ENCODE measurements at regions not wholly inside any gene's neighbourhood (a gene's known extent, or its start where the extent isn't known, plus 50 kb on each side); places are given as distances from the start of the nearest gene placed in this dataset.
"Not testable (repeated sequence)": the region's sequence is repeated elsewhere in the genome, so short reads cannot be mapped to it uniquely, and the experiment has no call there.

- dilution Hi-C loops (cut with MboI; ENCODE audit: extremely low pct_ligation_motif_present, low sequenced_read_pairs); H4K20me1 ChIP-seq (replicated peaks; ENCODE audit: control insufficient read depth, extremely low read depth, insufficient read depth, low read length); H3K4me3 ChIP-seq (replicated peaks in 1 of 3; ENCODE audit: insufficient read depth in 1 of 3, low read depth in 1 of 3, low read length in 3 of 3); H3K4me1 ChIP-seq (ENCODE audit: control insufficient read depth, extremely low read depth, insufficient read depth, low read length); H3K27me3 ChIP-seq (ENCODE audit: control insufficient read depth in 2 of 2, insufficient read depth in 2 of 2, low read length in 2 of 2); H2AFZ ChIP-seq (ENCODE audit: low read depth, low read length); H3K4me2 ChIP-seq (ENCODE audit: insufficient read depth, low read length); H3K79me2 ChIP-seq (ENCODE audit: control insufficient read depth, insufficient read depth, low read length); H3K27ac ChIP-seq (ENCODE audit: insufficient read depth, low read depth, low read length); POLR2A ChIA-PET; intact Hi-C loops (cut with micrococcal nuclease); CTCF ChIA-PET; H3K9ac ChIP-seq (replicated peaks; ENCODE audit: extremely low read depth, insufficient read depth, low read length); BruUV-seq (replicated peaks); H3K9me1 ChIP-seq (replicated peaks; ENCODE audit: control insufficient read depth, extremely low read depth, insufficient read depth, low read length); H3K9me3 ChIP-seq (replicated peaks; ENCODE audit: control insufficient read depth, insufficient read depth, low read length); FAIRE-seq; H3K36me3 ChIP-seq (ENCODE audit: control insufficient read depth in 2 of 2, extremely low read depth in 1 of 2, insufficient read depth in 2 of 2, low read length in 2 of 2): not testable (repeated sequence)
- peak; percentile 60 for DNase-seq (ENCODE audit: low read depth, low spot score)
Measured at GRCh38 chr16:46390660-46391462, 230.3 kb downstream of the SHCBP1 start.

DNA sequence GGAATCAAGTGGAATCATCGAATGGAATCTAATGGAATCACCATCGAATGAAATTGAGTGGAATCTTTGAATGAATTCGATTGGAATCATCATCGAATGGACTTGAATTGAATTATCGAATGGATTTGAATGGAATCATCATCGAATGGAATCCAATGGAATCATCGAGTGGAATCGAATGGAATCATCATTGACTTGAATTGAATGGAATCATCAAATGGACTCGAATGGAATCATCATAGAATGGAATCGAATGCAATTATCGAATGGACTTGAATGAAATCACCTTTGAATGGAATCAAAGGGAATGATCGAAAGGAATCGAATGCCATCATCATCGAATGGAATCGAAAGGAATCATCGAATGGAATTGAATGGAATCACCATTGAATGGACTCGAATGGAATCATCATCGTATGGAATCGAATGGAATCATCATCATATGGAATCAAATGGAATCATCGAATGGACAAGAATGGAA lies 231.6 kb downstream of the SHCBP1 start:
- H3K9me1 ChIP-seq (replicated peaks; ENCODE audit: control insufficient read depth, extremely low read depth, insufficient read depth, low read length); intact Hi-C loops (cut with micrococcal nuclease); FAIRE-seq; H2AFZ ChIP-seq (ENCODE audit: low read depth, low read length); CTCF ChIA-PET; BruUV-seq (replicated peaks); H3K4me3 ChIP-seq (replicated peaks in 1 of 3; ENCODE audit: insufficient read depth in 1 of 3, low read depth in 1 of 3, low read length in 3 of 3); H3K4me2 ChIP-seq (ENCODE audit: insufficient read depth, low read length); dilution Hi-C loops (cut with MboI; ENCODE audit: extremely low pct_ligation_motif_present, low sequenced_read_pairs); POLR2A ChIA-PET; H3K9me3 ChIP-seq (replicated peaks; ENCODE audit: control insufficient read depth, insufficient read depth, low read length); H3K36me3 ChIP-seq (ENCODE audit: control insufficient read depth in 2 of 2, extremely low read depth in 1 of 2, insufficient read depth in 2 of 2, low read length in 2 of 2); H3K4me1 ChIP-seq (ENCODE audit: control insufficient read depth, extremely low read depth, insufficient read depth, low read length); H3K79me2 ChIP-seq (ENCODE audit: control insufficient read depth, insufficient read depth, low read length); H4K20me1 ChIP-seq (replicated peaks; ENCODE audit: control insufficient read depth, extremely low read depth, insufficient read depth, low read length); H3K9ac ChIP-seq (replicated peaks; ENCODE audit: extremely low read depth, insufficient read depth, low read length); H3K27ac ChIP-seq (ENCODE audit: insufficient read depth, low read depth, low read length); H3K27me3 ChIP-seq (ENCODE audit: control insufficient read depth in 2 of 2, insufficient read depth in 2 of 2, low read length in 2 of 2): not testable (repeated sequence)
- peak; percentile 100 for DNase-seq (ENCODE audit: low read depth, low spot score)

DNA sequence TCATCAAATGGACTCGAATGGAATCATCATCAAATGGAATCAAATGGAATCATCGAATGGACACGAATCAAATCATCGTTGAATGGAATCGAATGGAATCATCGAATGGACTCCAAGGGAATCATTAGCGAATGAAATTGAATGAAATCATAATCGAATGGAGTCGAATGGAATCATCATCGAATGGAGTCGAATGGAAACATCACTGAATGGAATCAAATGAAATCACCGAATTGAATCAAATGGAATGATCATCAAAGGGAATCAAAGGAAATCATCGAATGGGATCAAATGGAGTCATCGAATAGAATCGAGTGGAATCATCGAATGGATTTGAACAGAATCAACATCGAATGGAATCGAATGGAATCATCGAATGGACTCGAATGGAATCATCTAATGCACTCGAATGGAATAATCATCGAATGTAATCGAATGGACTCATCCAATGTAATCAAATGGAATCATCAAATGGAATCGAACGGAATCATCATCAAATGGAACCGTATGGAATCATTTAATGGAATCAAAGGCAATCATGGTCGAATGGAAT lies 232.2 kb downstream of the SHCBP1 start:
- H3K27me3 ChIP-seq (ENCODE audit: control insufficient read depth in 2 of 2, insufficient read depth in 2 of 2, low read length in 2 of 2); H4K20me1 ChIP-seq (replicated peaks; ENCODE audit: control insufficient read depth, extremely low read depth, insufficient read depth, low read length); H3K4me3 ChIP-seq (replicated peaks in 1 of 3; ENCODE audit: insufficient read depth in 1 of 3, low read depth in 1 of 3, low read length in 3 of 3); H3K4me2 ChIP-seq (ENCODE audit: insufficient read depth, low read length); H3K9ac ChIP-seq (replicated peaks; ENCODE audit: extremely low read depth, insufficient read depth, low read length); BruUV-seq (replicated peaks); H3K9me3 ChIP-seq (replicated peaks; ENCODE audit: control insufficient read depth, insufficient read depth, low read length); H3K9me1 ChIP-seq (replicated peaks; ENCODE audit: control insufficient read depth, extremely low read depth, insufficient read depth, low read length); FAIRE-seq; H3K36me3 ChIP-seq (ENCODE audit: control insufficient read depth in 2 of 2, extremely low read depth in 1 of 2, insufficient read depth in 2 of 2, low read length in 2 of 2); H3K27ac ChIP-seq (ENCODE audit: insufficient read depth, low read depth, low read length); DNase-seq (ENCODE audit: low read depth, low spot score); H3K79me2 ChIP-seq (ENCODE audit: control insufficient read depth, insufficient read depth, low read length); H3K4me1 ChIP-seq (ENCODE audit: control insufficient read depth, extremely low read depth, insufficient read depth, low read length); dilution Hi-C loops (cut with MboI; ENCODE audit: extremely low pct_ligation_motif_present, low sequenced_read_pairs); POLR2A ChIA-PET; intact Hi-C loops (cut with micrococcal nuclease); CTCF ChIA-PET; H2AFZ ChIP-seq (ENCODE audit: low read depth, low read length): not testable (repeated sequence)

DNA sequence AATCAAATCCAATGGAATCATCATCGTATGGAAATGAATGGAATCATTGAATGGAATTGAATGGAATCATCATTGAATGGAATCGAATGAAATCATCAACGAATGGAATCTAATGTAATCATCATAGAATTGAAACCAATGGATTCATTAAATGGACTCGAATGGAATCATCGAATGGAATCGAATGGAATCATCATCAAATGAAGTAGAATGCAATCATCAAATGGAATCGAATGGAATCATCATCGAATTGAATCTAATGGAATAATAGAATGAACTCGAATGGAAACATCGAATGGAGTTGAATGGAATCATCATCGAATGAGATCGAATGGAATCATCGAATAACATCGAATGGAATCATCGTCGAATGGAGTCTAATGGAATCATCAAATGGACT lies 232.8 kb downstream of the SHCBP1 start:
- H2AFZ ChIP-seq (ENCODE audit: low read depth, low read length); POLR2A ChIA-PET; FAIRE-seq: not testable (repeated sequence)

More for the DNA sequence above, 232.8 kb downstream of the SHCBP1 start:
- H3K27me3 ChIP-seq (ENCODE audit: control insufficient read depth in 2 of 2, insufficient read depth in 2 of 2, low read length in 2 of 2); H3K4me1 ChIP-seq (ENCODE audit: control insufficient read depth, extremely low read depth, insufficient read depth, low read length); H3K9me1 ChIP-seq (replicated peaks; ENCODE audit: control insufficient read depth, extremely low read depth, insufficient read depth, low read length); H3K9me3 ChIP-seq (replicated peaks; ENCODE audit: control insufficient read depth, insufficient read depth, low read length); H3K4me3 ChIP-seq (replicated peaks in 1 of 3; ENCODE audit: insufficient read depth in 1 of 3, low read depth in 1 of 3, low read length in 3 of 3); H3K27ac ChIP-seq (ENCODE audit: insufficient read depth, low read depth, low read length); H3K79me2 ChIP-seq (ENCODE audit: control insufficient read depth, insufficient read depth, low read length); dilution Hi-C loops (cut with MboI; ENCODE audit: extremely low pct_ligation_motif_present, low sequenced_read_pairs); intact Hi-C loops (cut with micrococcal nuclease); H3K9ac ChIP-seq (replicated peaks; ENCODE audit: extremely low read depth, insufficient read depth, low read length); H3K36me3 ChIP-seq (ENCODE audit: control insufficient read depth in 2 of 2, extremely low read depth in 1 of 2, insufficient read depth in 2 of 2, low read length in 2 of 2); BruUV-seq (replicated peaks); H4K20me1 ChIP-seq (replicated peaks; ENCODE audit: control insufficient read depth, extremely low read depth, insufficient read depth, low read length); CTCF ChIA-PET; H3K4me2 ChIP-seq (ENCODE audit: insufficient read depth, low read length); DNase-seq (ENCODE audit: low read depth, low spot score): not testable (repeated sequence)
